ENCODE measurements at regions not wholly inside any gene's neighbourhood (a gene's known extent, or its start where the extent isn't known, plus 50 kb on each side); places are given as distances from the start of the nearest gene placed in this dataset.

GRCh38 chr2:200752332-200752731 lies 59.4 kb upstream of the BZW1 start:
- no peak for DNase-seq (ENCODE audit: low read depth, low spot score)

GRCh38 chr2:200752835-200753234 lies 58.9 kb upstream of the BZW1 start:
- no peak for DNase-seq (ENCODE audit: low read depth, low spot score)

DNA sequence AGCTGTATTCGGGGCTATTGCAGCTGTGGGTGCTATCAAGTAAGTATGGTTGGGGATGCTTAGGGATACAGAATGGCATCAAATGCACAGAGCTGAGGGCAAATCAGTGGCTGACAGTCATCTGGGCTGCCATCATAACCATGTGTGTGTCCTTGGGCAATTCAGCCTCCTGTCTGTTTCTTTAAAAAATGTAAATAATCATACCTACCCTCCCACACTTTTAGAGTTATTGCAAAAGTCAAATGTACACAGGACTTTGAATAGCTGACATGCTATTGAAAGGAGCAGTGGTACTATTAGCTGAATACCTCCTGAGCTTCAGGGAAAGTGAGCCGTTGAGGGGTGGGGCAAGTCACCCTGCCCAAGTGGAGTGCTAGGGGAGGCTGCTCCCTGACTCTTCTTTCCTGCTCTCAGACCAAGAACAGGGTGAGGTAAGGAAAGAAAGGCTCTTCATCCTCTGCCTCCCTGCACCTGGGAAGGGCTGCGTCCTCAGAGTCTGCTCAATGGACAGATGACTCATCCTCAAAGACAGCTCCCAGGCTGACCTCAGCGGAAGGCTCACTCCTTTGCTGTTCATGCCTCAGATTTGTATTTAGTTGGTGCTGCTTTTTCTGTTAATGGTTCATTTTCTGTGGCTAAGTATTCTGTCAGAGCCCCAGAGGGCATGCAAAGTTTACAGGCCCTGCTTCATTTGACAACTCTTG lies 54.9 kb upstream of the BZW1 start:
- peak; percentile 73 for DNase-seq (ENCODE audit: low read depth, low spot score)

DNA sequence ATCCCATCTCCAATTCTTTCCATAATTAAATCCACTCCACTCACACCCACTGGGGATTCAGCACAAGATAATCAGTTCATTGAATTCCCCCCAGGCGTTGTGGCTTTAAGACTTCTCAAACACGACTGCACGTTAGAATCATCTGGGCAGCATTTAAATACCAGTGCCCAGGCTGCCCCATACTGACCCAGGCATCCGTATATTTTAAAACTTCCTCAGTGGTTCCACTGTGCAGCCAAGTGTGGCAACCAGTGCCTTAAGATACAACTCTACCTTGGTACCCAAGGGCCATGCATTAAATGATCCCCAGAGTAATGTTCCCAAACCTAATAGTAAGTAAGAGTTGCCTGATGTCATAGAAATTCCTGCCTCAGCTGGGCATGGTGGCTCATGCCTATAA lies 54.3 kb upstream of the BZW1 start:
- no peak for DNase-seq (ENCODE audit: low read depth, low spot score)

DNA sequence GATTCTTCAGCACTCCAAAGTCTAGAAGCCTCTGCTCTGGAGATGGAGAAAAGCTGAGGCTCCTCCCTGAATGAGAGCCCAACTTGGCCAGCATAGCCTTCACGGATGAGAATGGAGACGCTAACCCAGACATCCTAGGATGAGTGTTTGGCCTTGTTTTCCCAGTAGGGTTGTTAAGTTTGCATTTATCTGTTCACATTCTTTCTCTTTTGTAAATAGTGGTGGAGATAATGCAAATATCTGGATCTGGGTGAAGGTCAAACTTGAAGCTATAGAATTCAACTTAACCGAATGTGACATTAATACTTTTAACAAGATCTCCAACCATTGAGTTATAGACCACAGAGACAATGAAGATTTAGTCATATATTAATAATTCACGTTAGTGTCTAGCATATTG lies 53.4 kb upstream of the BZW1 start:
- DNase-seq (ENCODE audit: low read depth, low spot score) = no peak

DNA sequence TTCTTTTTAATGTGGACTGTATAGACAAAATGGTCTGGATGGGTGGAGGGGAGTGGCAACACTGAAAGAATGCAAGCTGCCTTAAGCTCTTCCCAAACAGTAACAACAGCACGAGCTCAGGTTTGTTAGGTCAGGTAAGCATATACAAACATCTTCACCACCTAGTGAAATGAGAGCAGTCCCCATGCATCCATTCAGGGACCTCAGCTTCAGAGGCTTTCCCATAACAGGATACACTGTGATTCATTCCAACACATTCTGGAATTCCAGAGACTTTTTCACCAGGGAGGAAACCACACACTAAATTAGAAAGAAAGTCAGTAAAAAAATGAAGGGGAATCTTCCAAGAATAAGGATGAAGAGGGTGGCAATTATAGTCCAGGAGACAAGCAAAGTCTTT lies 50.4 kb upstream of the BZW1 start:
- peak; percentile 68 for DNase-seq (ENCODE audit: low read depth, low spot score)
